OCI-LY7 (cell line): ENCODE measurements at regions not wholly inside any gene's neighbourhood (a gene's known extent, or its start where the extent isn't known, plus 50 kb on each side); places are given as distances from the start of the nearest gene placed in this dataset.
"Not testable (repeated sequence)": the region's sequence is repeated elsewhere in the genome, so short reads cannot be mapped to it uniquely, and the experiment has no call there.

Experiments
- CTCF ChIP-seq: fragments of 200-600 bp; sonication (generic); conservative IDR thresholded peaks from 2 replicates; pipeline ENCODE4 v1.5.1; 2014; ENCODE audit warnings: mild to moderate bottlenecking, antibody characterized with exemption, low read length, moderate library complexity, mixed read lengths
- EZH2phosphoT487 ChIP-seq: fragments of 200-600 bp; sonication (generic); IDR thresholded peaks from 2 replicates; pipeline ENCODE4 v1.6.1; 2018; ENCODE audit warnings: low read depth, borderline replicate concordance, mild to moderate bottlenecking, mixed run types, antibody characterized with exemption, low read length, moderate library complexity, mixed read lengths

DNA sequence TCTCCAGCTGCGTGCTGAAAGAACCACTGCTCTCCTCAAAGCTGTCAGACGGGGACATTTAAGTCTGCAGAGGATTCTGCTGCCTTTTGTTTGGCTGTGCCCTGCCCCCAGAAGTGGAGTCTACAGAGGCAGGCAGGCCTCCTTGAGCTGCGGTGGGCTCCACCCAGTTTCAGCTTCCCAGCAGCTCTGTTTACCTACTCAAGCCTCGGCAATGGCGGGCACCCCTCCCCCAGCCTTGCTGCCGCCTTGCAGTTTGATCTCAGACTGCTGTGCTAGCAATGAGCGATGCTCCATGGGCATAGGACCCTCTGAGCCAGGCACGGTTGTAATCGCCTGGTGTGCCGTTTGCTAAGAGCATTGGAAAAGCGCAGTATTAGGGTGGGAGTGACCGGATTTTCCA, 213.2 kb downstream of the MEIS1 start:
- not testable (repeated sequence) for TF ChIP-seq CTCF, EZH2phosphoT487
